Psoas muscle (tissue), 7 donors: ENCODE measurements at regions not wholly inside any gene's neighbourhood (a gene's known extent, or its start where the extent isn't known, plus 50 kb on each side); places are given as distances from the start of the nearest gene placed in this dataset.
"Not testable (repeated sequence)": the region's sequence is repeated elsewhere in the genome, so short reads cannot be mapped to it uniquely, and the experiment has no call there.

Experiments
- ATAC-seq, 4 donors: fragments of 200-7000 bp; cut with Tn5 transposase; one replicate each; pipeline ENCODE4 v1.9.1; 2020; ENCODE audit warnings: moderate library complexity in 3 of 4, mild to moderate bottlenecking in 2 of 4
- DNase-seq, 2 donors: peaks; one replicate each; pipeline ENCODE4 v3.0.0-alpha.2; 2020
- H3K27ac ChIP-seq: fragments of 200-600 bp; one replicate; pipeline ENCODE4 v1.8.0; 2022
- H3K27me3 ChIP-seq, 3 donors: fragments of 200-600 bp in 1 of 3; one replicate each; pipeline versions ENCODE4 v1.6.1 to v1.8.0; 2013 to 2022; ENCODE audit warnings: low read length in 2 of 3, mild to moderate bottlenecking in 2 of 3, moderate library complexity in 1 of 3; ENCODE audit not compliant: insufficient read depth in 3 of 3
- H3K36me3 ChIP-seq, 2 donors: fragments of 200-600 bp in 1 of 2; one replicate each; pipeline versions ENCODE4 v1.6.1 to v1.8.0; 2013 to 2022; ENCODE audit warnings: low read depth in 1 of 2, mild to moderate bottlenecking in 1 of 2, moderate library complexity in 1 of 2; ENCODE audit not compliant: insufficient read depth in 1 of 2
- H3K4me1 ChIP-seq: fragments of 200-600 bp; one replicate; pipeline ENCODE4 v1.8.0; 2022
- H3K4me3 ChIP-seq: fragments of 200-600 bp; one replicate; pipeline ENCODE4 v1.8.0; 2022; ENCODE audit warnings: mild to moderate bottlenecking
- H3K9me3 ChIP-seq: fragments of 200-600 bp; one replicate; pipeline ENCODE4 v1.8.0; 2022
- WGBS, 3 donors: extraction: QIAGEN DNeasy Blood & Tissue Kit; methylation state at CpG; one replicate each; pipeline versions ENCODE4 v1.1.6 to v1.1.7; 2013; 5-methylcytosine and 5-hydroxymethylcytosine counted together
- intact Hi-C, 2 donors: fragments of 100-400 bp; cut with DNase I; formaldehyde crosslinking; loops; one replicate each; pipeline versions ENCODE4 v1.11.0 to v1.14.2; 2022
- TF ChIP-seq, protein P1 (sequence below): fragments of 200-600 bp; IDR thresholded peaks from one replicate; pipeline ENCODE4 v1.8.0; 2022; ENCODE audit warnings: antibody characterized with exemption
- donor health status: healthy with polysubstance abuse.
- donor health status: DM: no; HTN: no; CAD: no; lungs with moderate emphysema.
- donor health status: Bipolar disorder and iron deficiency.
- donor health status: healthy.
- donor health status: DM: yes; HTN: yes; CAD: no.
- donor health status: DM: no; HTN: no; CAD: no.
- donor health status: DM: yes; HTN: yes; CAD: no.

DNA sequence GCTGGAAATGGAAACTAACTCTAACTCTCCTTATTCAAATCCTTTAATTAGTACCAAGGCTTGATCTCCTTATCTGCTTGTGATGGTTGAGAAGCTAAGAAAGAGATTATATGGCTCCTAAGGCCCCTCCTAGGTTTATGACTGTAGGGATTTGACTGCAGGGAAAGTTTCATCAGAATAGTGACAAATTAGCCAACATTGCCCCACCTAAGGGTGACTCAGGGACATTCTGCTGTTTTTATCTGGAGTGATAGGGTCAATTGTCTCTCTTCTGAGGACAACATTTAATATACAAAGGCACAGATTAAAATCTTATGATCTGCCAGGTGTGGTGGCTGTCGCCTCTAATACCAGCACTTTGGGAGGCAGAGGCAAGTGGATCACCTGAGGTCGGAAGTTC lies 138.1 kb upstream of the MARCKS start:
- DNase-seq (no peak), ATAC-seq (no peak)
- Histone ChIP-seq H3K4me3 (no peak overlapping the region), H3K4me1 (no peaks in the 10 kb centered on the region), H3K9me3 (no peaks in the 10 kb centered on the region), H3K36me3 (no peaks in the 10 kb centered on the region), H3K27me3 (no peaks in the 10 kb centered on the region), H3K27ac (no peak overlapping the region)
- WGBS, 3 donors = 96 to 100% (median 97%) methylated on average over 2 of the region's 2 CpGs
- TF ChIP-seq, protein P1, sequence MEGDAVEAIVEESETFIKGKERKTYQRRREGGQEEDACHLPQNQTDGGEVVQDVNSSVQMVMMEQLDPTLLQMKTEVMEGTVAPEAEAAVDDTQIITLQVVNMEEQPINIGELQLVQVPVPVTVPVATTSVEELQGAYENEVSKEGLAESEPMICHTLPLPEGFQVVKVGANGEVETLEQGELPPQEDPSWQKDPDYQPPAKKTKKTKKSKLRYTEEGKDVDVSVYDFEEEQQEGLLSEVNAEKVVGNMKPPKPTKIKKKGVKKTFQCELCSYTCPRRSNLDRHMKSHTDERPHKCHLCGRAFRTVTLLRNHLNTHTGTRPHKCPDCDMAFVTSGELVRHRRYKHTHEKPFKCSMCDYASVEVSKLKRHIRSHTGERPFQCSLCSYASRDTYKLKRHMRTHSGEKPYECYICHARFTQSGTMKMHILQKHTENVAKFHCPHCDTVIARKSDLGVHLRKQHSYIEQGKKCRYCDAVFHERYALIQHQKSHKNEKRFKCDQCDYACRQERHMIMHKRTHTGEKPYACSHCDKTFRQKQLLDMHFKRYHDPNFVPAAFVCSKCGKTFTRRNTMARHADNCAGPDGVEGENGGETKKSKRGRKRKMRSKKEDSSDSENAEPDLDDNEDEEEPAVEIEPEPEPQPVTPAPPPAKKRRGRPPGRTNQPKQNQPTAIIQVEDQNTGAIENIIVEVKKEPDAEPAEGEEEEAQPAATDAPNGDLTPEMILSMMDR = no peak
- intact Hi-C loops = no loop called here

DNA sequence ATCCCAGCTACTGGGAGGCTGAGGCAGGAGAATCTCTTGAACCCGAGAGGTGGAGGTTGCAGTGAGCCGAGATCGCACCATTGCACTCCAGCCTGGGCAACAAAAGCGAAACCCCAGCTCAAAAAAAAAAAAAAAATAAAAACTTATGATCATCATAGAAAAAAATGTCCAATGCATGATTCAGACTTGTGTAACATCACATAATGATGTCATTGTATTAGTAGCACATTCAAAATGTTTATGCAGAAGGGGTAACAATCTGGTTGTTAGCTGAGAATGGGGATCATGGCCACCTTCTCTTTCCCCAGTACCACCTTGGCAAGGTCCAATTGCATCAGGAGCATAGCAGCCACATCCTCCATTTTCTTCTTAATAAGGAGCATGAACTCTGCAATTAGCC lies 137.6 kb upstream of the MARCKS start:
- ATAC-seq (no peak), DNase-seq (no peak)
- Histone ChIP-seq H3K4me3 (no peak overlapping the region), H3K27me3 (no peaks in the 10 kb centered on the region), H3K27ac (no peak overlapping the region), H3K36me3 (no peaks in the 10 kb centered on the region), H3K9me3 (no peaks in the 10 kb centered on the region), H3K4me1 (no peaks in the 10 kb centered on the region)
- 95 to 99% (median 96%) methylated on average over 3 to 4 of the region's 4 CpGs for WGBS, 3 donors
- intact Hi-C loops = no loop called here
- TF ChIP-seq, protein P1 = no peak

DNA sequence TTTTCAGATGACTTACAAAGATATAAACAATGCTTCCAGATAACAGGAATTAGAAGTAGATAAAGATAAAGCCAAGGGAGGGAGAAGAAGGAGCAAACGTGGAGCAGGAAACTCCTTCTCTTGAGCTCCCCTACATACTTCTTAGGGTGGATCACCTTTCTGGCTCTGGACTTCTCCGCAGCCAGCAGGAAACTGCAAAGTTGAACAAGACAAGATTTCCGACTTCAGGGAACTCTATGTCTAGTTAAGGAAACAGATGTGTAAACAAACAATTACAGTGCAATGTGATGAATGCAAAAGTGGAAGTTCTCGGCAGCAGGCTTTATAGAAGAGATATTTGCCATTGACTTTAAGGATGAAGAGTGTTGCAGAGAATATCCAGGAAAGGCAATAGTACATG lies 134.0 kb upstream of the MARCKS start:
- 46 to 62% (median 53%) methylated on average over 4 of the region's 4 CpGs for WGBS, 3 donors
- intact Hi-C loops = no loop called here
- no peak overlapping the region for H3K4me3 ChIP-seq

DNA sequence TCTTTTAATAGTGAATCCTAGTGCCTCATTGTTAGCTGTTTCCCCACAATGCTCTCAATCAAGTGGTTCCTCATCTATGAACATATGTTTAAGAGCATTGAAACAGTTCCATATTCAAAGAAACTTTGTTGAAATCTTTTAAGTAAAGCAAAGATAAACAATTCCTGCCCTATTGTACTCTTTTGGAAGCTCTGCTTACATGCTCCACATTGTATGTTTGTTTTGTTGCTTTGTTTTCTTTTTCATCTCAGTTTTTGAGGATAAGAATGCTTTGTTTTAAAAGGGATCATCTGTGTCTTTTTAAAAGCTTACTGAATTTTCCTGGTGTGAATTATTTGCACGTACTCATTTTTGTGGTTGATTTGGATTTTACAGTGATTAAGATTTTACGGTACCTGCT lies 132.2 kb upstream of the MARCKS start:
- H3K4me1 ChIP-seq, H3K27me3 ChIP-seq, DNase-seq, intact Hi-C loops, H3K4me3 ChIP-seq, H3K36me3 ChIP-seq, H3K9me3 ChIP-seq, ATAC-seq, H3K27ac ChIP-seq: not testable (repeated sequence)
- WGBS, 3 donors = 39 to 81% (median 56%) methylated on average over 1 to 2 of the region's 2 CpGs

More for the DNA sequence above, 134.0 kb upstream of the MARCKS start:
- H3K9me3 ChIP-seq = no peaks in the 10 kb centered on the region
- H3K27me3 ChIP-seq = no peaks in the 10 kb centered on the region
- H3K4me1 ChIP-seq = no peaks in the 10 kb centered on the region
- TF ChIP-seq, protein P1 = no peak
- no peak for ATAC-seq
- no peak for DNase-seq
- H3K36me3 ChIP-seq = no peaks in the 10 kb centered on the region
- no peak overlapping the region for H3K27ac ChIP-seq

DNA sequence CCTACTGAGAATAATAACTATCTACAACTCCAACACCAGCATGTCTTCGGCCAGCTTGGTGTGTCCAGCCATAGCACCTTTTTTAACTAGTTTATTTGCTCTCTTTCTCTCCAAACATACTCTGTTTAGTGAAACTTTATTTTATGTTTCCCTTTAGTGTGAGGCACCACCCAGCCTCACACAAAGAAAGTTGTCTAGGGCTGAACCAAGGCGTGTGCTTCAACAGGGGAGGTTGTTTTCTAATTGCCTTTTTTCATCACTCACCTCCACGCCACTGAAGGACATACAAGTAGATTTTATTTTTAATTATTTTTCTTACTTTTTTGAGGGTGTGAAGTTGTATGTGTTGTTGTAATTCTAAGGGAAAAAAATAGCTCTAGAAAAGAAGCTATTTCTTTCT lies 125.6 kb upstream of the MARCKS start:
- DNase-seq (no peak), ATAC-seq (no peak)
- Histone ChIP-seq H3K4me1 (peaks cover 11% of the 10 kb centered on the region), H3K27me3 (no peaks in the 10 kb centered on the region), H3K27ac (no peak overlapping the region), H3K9me3 (no peaks in the 10 kb centered on the region), H3K4me3 (no peak overlapping the region), H3K36me3 (no peaks in the 10 kb centered on the region)
- TF ChIP-seq, protein P1 = no peak
- intact Hi-C loops = loop anchor here in 1 of 2 donors (5.0 to 10.0 kb wide), 2 partner anchors 97 to 126 kb away; partner anchors contain the start of gene MARCKS
- WGBS, 3 donors = 85 to 93% (median 92%) methylated on average over 3 of the region's 3 CpGs
